Activated T-cell treated with anti-CD3 and anti-CD28 coated beads, Interleukin-2, amount 50 U/mL, for 4 hours (primary cell): ENCODE measurements at regions not wholly inside any gene's neighbourhood (a gene's known extent, or its start where the extent isn't known, plus 50 kb on each side); places are given as distances from the start of the nearest gene placed in this dataset.

Experiments used
- ATAC-seq, 2 donors: fragments of 200-7000 bp; cut with Tn5 transposase; one replicate each; pipeline ENCODE4 v1.10.0; 2021
- DNase-seq: peaks from one replicate; pipeline ENCODE4 v3.0.0-alpha.2; 2020
- H3K27me3 Mint-ChIP-seq: one replicate; pipeline ENCODE4 v1.8.0; 2021; ENCODE audit warnings: low read depth, mixed read lengths
- H3K36me3 Mint-ChIP-seq: one replicate; pipeline ENCODE4 v1.8.0; 2022; ENCODE audit warnings: mixed read lengths; ENCODE audit not compliant: insufficient read depth
- H3K4me1 Mint-ChIP-seq: one replicate; pipeline ENCODE4 v1.8.0; 2021; ENCODE audit warnings: low read depth, mixed read lengths
- H3K4me3 Mint-ChIP-seq: one replicate; pipeline ENCODE4 v1.8.0; 2021; ENCODE audit warnings: mild to moderate bottlenecking, moderate library complexity, mixed read lengths
- H3K9me3 Mint-ChIP-seq: one replicate; pipeline ENCODE4 v1.8.0; 2021; ENCODE audit warnings: mixed read lengths

DNA sequence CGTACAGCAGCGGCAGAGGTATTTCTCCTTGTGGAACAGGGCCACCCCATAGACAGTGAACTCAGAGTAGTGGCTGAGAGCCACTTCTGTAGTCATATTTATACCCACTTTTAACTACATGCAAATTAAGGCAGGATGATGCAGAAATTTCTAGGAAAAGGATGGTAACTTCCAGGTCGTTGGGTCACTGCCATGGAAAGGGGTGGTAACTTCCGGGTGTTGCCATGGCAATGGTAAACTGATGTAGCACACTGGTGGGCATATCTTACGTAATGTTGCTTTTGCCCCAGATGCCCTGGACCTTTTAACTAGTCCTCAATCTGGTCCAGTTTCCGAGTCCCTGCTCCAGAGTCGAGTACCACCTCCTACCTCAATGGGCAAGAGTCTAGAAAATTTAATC lies 154.8 kb upstream of the AGA start:
- ATAC-seq (no peak), DNase-seq (no peak)
- H3K36me3 Mint-ChIP-seq = no peaks in the 10 kb centered on the region
- no peaks in the 10 kb centered on the region for H3K27me3 Mint-ChIP-seq
- no peaks in the 10 kb centered on the region for H3K9me3 Mint-ChIP-seq
- H3K4me3 Mint-ChIP-seq = no peak overlapping the region
- no peaks in the 10 kb centered on the region for H3K4me1 Mint-ChIP-seq

DNA sequence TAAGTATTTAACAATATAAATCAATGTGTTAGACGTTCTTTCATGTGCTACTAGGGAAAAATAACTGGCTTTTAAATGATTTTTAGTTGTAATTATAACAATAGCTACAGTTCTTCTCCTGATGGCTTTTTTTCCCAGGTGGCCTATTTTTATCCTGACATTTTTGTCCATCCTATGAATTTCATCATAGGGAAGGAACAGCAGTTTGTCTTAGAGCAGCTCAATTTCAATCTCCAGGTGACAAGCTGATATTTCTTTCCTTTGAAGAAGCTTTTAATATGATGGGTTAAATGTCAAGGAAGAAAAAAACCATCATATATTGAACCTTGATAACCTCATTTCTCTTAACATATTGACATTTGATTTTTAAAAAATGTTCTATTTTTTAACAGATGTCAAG lies 163.0 kb upstream of the AGA start:
- H3K36me3 Mint-ChIP-seq = no peaks in the 10 kb centered on the region
- DNase-seq (no peak), ATAC-seq (no peak)
- H3K4me1 Mint-ChIP-seq = no peaks in the 10 kb centered on the region
- no peaks in the 10 kb centered on the region for H3K9me3 Mint-ChIP-seq
- no peaks in the 10 kb centered on the region for H3K27me3 Mint-ChIP-seq
- no peak overlapping the region for H3K4me3 Mint-ChIP-seq

DNA sequence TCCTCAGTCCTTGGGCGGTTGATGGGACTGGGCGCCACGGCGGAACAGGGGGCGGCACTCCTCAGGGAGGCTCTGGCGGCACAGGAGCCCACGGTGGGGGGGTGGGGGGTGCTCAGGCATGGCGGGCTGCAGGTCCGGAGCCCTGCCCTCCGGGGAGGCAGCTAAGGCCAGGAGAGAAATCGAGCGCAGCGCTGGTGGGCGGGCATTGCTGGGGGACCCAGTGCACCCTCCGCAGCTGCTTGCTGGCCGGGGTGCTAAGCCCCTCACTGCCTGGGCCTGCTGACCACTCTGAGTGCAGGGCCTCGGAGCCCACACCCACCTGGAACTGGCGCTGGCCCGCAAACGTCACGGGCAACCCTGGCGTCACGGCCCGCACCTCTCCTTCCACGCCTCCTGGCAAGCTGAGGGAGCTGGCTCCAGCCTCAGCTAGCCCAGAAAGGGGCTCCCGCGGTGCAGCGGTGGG lies 164.9 kb upstream of the AGA start:
- H3K9me3 Mint-ChIP-seq = no peaks in the 10 kb centered on the region
- H3K4me3 Mint-ChIP-seq = no peak overlapping the region
- no peaks in the 10 kb centered on the region for H3K4me1 Mint-ChIP-seq
- DNase-seq (no peak), ATAC-seq (no peak)
- no peaks in the 10 kb centered on the region for H3K36me3 Mint-ChIP-seq
- no peaks in the 10 kb centered on the region for H3K27me3 Mint-ChIP-seq

DNA sequence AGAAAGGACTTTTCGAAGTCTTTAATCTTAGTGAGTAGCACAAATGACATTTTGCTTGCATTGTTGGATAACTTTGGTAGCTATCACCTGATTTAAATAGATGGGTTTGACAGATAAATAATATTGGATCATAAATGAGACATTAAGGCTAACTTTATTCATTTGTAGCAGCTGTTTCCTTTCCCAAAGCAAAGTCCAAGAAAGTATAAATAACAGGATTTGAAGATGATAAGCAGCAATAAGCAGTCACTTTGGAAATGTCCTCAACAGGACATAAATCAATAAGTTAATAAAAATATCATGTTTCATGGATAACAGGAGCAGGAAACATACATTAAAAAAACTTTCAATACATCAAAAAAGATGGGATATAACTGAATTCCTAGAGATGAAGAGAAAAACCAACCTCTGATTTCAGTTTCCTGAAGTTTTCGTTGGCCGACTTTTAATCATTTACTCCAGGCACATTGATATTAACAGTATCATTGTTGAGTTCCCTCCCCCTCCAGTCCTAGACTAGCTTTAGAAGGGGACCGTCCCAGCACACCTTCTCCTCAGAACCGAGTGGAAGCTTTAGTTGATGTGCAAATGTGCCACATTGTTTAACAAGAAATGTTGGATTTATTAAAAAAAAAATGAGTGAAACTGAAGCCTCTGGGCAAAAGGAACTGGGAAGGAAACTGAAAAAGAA lies 169.9 kb upstream of the AGA start:
- no peak for ATAC-seq
- Mint-ChIP-seq H3K36me3 (no peaks in the 10 kb centered on the region), H3K9me3 (no peaks in the 10 kb centered on the region), H3K27me3 (no peaks in the 10 kb centered on the region), H3K4me3 (no peak overlapping the region), H3K4me1 (no peaks in the 10 kb centered on the region)
- DNase-seq = no peak

DNA sequence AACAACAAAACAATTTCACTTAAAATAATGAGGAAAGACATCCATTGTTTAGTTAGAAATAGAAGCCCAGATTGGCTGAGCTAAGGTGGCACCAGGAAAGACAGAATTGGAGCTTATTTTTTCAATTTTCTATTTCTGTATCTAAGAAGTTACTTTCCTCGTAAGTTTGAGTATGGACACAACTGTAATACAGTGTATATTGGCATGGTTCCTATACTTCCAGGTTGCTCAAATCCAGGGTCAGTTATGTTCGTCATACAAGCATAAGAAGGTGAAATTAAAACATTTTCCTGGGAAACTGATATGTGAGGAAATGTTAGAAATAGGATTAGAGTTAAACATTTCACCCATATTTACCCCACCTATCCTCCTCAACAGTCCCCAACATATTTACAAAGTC lies 170.4 kb upstream of the AGA start:
- no peaks in the 10 kb centered on the region for H3K36me3 Mint-ChIP-seq
- no peaks in the 10 kb centered on the region for H3K4me1 Mint-ChIP-seq
- no peak overlapping the region for H3K4me3 Mint-ChIP-seq
- H3K27me3 Mint-ChIP-seq = no peaks in the 10 kb centered on the region
- no peaks in the 10 kb centered on the region for H3K9me3 Mint-ChIP-seq
- no peak for ATAC-seq
- DNase-seq = no peak

DNA sequence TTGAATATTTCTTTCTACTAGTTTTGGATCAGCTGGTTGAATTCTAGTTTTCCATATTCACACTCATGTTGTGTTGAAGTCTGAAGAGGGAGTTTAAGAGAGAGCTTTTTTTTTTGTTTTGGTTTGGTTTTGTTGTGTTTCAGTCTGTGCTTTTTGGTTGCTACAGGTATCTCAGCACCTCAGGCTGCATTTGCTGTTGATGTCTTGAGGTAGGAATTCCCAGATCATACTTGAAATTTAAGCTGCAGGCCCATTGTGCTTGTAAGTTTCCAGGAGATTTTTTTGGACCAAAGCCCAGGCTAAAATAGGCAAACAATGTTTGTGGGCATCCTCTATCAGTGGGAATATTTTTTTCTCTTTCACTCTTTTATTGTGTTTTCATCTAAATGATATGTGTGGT lies 190.2 kb upstream of the AGA start:
- H3K9me3 Mint-ChIP-seq = peaks cover 4% of the 10 kb centered on the region
- DNase-seq = no peak
- no peak for ATAC-seq
- no peaks in the 10 kb centered on the region for H3K36me3 Mint-ChIP-seq
- H3K27me3 Mint-ChIP-seq = no peaks in the 10 kb centered on the region
- H3K4me1 Mint-ChIP-seq = no peaks in the 10 kb centered on the region
- no peak overlapping the region for H3K4me3 Mint-ChIP-seq

DNA sequence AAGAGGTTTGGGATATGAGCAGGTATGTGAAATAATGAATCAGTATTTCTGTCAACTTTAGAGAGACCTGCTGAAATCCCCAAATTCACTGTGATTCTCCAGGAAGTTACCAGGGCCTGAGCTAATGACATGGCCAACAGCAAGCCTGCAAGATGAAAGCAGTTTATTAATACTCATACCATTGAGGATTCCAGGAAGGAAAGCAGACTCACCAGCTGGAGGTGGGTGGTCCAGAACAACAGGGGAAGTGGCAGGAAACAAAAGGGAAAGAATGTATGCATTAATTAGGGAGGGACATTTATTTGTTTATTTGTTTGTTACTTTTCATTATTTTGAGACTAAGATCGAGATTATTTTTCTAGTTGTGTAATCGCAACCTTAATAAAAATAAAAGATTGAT lies 196.6 kb upstream of the AGA start:
- Mint-ChIP-seq H3K4me1 (no peaks in the 10 kb centered on the region), H3K9me3 (peaks cover 4% of the 10 kb centered on the region), H3K27me3 (no peaks in the 10 kb centered on the region), H3K36me3 (no peaks in the 10 kb centered on the region), H3K4me3 (no peak overlapping the region)
- no peak for ATAC-seq
- no peak for DNase-seq

DNA sequence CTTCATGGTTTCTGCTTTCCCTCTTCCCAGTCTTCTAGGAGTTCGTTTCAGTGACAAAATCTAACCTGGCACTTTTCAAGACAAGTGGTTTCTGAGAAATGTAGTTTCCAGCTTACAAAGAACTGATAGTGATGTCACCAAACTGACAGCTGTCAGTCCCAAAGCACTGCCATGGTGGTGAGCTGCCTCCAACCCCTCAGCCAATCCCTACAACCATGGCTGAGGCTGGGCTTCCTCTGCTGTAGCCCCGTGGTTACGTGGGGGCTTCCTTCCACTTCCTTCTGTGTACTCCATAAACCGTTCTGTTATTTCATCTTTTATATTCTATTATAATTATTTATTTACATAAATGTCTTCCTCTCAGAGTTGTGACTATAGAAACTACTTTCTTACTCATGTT lies 198.6 kb upstream of the AGA start:
- Mint-ChIP-seq H3K27me3 (no peaks in the 10 kb centered on the region), H3K36me3 (no peaks in the 10 kb centered on the region), H3K4me3 (no peak overlapping the region), H3K4me1 (no peaks in the 10 kb centered on the region), H3K9me3 (peaks cover 4% of the 10 kb centered on the region)
- DNase-seq (no peak), ATAC-seq (no peak)

DNA sequence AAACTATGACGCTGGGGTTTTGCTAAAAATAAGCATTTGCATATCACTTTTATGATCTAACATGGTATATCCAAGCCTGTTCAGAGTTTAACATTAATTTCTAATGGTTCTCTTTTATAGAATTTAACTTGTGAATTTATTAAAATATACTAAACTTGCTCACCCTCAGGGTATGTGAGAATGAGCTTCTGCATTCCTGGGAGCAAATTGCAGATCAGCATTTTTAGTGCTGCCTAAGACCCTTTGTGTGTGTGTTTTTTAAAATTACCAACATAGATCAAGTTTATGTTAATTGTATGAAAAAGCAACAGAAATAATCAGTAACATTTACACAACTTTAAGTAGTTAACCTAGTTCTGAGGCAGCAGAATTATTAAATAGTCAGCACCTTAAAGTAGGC lies 218.0 kb upstream of the AGA start:
- peaks cover 18% of the 10 kb centered on the region for H3K9me3 Mint-ChIP-seq
- no peaks in the 10 kb centered on the region for H3K4me1 Mint-ChIP-seq
- H3K4me3 Mint-ChIP-seq = no peak overlapping the region
- H3K36me3 Mint-ChIP-seq = no peaks in the 10 kb centered on the region
- no peak for DNase-seq
- ATAC-seq = no peak
- H3K27me3 Mint-ChIP-seq = no peaks in the 10 kb centered on the region

DNA sequence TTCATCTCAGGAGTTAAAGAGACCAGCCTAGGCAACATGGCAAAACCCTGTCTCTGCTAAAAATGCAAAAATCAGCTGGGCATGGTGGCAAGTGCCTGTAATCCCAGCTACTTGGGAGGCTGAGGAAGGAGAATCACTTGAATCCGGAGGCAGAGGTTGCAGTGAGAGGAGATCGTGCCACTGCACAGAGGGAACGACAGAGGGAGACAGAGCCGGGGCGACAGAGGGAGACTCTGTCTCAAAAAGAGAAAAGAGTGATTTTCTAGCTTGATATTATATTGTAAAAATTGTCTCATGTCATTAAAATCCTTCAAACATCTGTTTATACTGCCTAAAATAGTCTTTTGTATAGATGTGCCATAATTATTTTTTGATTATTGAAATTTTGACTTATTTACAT lies 225.4 kb upstream of the AGA start:
- Mint-ChIP-seq H3K36me3 (no peaks in the 10 kb centered on the region), H3K27me3 (no peaks in the 10 kb centered on the region), H3K9me3 (no peaks in the 10 kb centered on the region), H3K4me3 (no peak overlapping the region), H3K4me1 (no peaks in the 10 kb centered on the region)
- ATAC-seq (no peak), DNase-seq (no peak)

DNA sequence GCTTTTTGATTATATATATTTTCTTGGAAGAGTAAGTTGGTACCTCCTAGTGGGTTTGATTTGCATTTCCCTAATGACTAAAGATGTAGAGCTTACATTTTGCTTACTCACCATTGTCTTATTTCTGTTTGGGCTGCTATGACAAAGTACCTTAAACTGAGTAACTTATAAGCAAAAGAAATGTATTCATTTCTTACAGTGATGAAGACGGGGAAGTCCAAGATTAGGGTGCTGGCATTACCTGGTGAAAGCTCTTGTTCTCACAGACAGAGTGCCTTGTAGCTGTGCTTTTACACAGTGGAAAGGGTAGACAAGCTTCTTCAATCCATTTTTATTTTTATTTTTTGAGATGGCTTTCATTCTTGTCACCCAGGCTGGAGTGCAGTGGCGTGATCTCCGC lies 229.2 kb upstream of the AGA start:
- peaks cover 3% of the 10 kb centered on the region for H3K9me3 Mint-ChIP-seq
- no peaks in the 10 kb centered on the region for H3K27me3 Mint-ChIP-seq
- no peaks in the 10 kb centered on the region for H3K4me1 Mint-ChIP-seq
- ATAC-seq (no peak), DNase-seq (no peak)
- H3K36me3 Mint-ChIP-seq = no peaks in the 10 kb centered on the region
- no peak overlapping the region for H3K4me3 Mint-ChIP-seq

DNA sequence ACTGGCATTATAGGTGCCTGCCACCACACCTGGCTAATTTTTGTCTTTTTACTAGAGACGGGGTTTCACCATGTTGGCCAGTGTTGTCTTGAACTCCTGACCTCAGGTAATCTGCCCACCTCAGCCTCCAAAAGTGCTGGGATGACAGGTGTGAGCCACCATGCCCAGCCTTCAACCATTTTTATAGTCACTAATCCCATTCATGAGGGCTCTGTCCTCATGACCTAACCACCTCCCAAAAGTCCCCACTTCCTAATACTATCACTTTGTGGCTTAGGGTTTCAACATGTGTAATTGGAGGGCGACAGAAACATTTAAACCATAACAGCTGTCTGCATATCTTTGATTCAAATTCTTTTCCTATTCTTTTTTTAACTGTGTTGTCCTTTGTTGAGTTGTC lies 229.6 kb upstream of the AGA start:
- no peaks in the 10 kb centered on the region for H3K27me3 Mint-ChIP-seq
- peaks cover 3% of the 10 kb centered on the region for H3K9me3 Mint-ChIP-seq
- H3K4me1 Mint-ChIP-seq = no peaks in the 10 kb centered on the region
- ATAC-seq (no peak), DNase-seq (no peak)
- no peaks in the 10 kb centered on the region for H3K36me3 Mint-ChIP-seq
- no peak overlapping the region for H3K4me3 Mint-ChIP-seq

DNA sequence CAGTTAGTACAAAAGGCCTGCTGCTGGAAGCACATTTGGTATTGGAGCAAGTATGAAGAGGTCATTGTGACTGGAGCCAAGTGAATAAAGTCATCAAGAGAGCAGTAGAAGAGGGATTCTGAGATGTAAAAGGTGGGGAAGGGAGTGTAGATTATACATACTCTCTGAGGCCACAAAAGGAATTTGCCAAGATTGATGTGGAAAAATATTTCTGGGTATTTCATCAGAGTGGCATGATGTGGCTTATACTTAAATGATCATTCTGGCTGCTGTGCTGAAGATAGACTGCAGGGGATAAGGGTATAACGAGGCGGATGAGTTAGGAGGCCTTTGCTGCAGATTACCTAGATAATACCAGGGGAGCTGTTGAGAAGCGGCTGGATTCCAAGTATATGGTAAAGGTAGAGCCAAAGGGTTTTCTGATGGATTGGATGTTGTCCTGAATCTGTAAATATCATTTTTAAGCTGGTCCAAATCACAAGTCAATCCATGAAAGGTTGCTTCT lies 231.8 kb upstream of the AGA start:
- no peaks in the 10 kb centered on the region for H3K27me3 Mint-ChIP-seq
- no peak overlapping the region for H3K4me3 Mint-ChIP-seq
- H3K9me3 Mint-ChIP-seq = peaks cover 3% of the 10 kb centered on the region
- H3K36me3 Mint-ChIP-seq = no peaks in the 10 kb centered on the region
- H3K4me1 Mint-ChIP-seq = no peaks in the 10 kb centered on the region
- no peak for ATAC-seq
- no peak for DNase-seq

DNA sequence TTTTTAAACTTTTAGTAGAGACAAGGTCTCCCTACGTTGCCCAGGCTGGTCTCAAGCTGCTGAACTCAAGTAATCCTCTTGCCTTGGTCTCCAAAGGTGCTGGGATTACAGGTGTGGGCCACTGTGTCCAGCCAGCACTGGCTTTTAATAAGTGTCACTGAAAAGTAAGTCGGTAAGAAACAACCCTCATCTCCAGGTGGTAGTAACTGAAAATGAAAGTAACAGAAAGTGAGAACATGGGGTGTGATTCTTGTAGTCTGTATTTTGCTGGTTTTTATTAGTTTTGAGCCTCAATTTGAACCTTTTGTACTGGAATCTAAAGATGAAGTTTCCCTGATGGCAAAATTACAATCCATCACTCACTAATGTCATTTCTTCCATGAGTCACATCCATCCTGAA lies 238.1 kb upstream of the AGA start:
- ATAC-seq (no peak), DNase-seq (no peak)
- Mint-ChIP-seq H3K36me3 (no peaks in the 10 kb centered on the region), H3K4me1 (peaks cover 2% of the 10 kb centered on the region), H3K27me3 (no peaks in the 10 kb centered on the region), H3K4me3 (no peak overlapping the region), H3K9me3 (no peaks in the 10 kb centered on the region)

DNA sequence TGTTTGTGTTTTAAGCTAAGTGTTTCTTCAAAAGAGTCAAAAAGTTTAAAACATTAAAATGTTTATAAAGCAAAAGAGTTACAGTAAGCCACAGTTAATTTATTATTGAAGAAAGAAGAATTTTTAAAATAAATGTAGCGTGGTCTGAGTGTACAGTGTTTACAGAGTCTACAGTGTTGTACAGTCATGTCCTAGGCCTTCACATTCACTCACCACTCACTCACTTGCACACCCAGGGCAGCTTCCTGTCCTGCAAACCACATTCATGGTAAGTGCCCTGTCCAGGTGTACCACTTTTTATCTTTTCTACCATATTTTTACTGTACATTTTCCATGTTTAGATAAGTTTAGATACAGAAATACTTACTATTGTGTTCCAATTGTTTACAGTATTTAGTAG lies 239.7 kb upstream of the AGA start:
- H3K36me3 Mint-ChIP-seq = no peaks in the 10 kb centered on the region
- no peaks in the 10 kb centered on the region for H3K9me3 Mint-ChIP-seq
- H3K4me1 Mint-ChIP-seq = peaks cover 2% of the 10 kb centered on the region
- ATAC-seq (no peak), DNase-seq (no peak)
- H3K4me3 Mint-ChIP-seq = no peak overlapping the region
- H3K27me3 Mint-ChIP-seq = no peaks in the 10 kb centered on the region

DNA sequence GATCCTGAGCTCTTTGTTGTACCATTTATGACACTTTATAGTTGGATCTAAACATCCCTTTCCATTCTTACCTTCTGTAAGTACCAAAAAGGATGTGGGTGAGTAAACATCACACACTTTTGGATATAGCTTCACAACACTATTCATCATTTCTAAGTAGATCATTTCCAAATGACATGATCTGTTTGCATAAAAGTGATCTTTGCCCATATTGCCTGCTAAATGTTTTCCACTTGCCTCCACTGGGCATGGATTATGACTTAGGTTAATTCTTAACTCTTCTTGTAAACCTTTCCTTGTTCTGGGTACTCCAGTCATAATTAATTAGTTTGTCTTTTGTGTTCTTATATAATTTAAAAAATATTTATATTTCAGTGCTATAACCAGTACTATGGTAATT lies 244.9 kb upstream of the AGA start:
- no peaks in the 10 kb centered on the region for H3K9me3 Mint-ChIP-seq
- no peaks in the 10 kb centered on the region for H3K4me1 Mint-ChIP-seq
- H3K36me3 Mint-ChIP-seq = no peaks in the 10 kb centered on the region
- H3K4me3 Mint-ChIP-seq = no peak overlapping the region
- H3K27me3 Mint-ChIP-seq = no peaks in the 10 kb centered on the region
- no peak for DNase-seq
- no peak for ATAC-seq
